BJ (cell line): ENCODE measurements at regions not wholly inside any gene's neighbourhood (a gene's known extent, or its start where the extent isn't known, plus 50 kb on each side); places are given as distances from the start of the nearest gene placed in this dataset.
"Not testable (repeated sequence)": the region's sequence is repeated elsewhere in the genome, so short reads cannot be mapped to it uniquely, and the experiment has no call there.

Source experiments
- CTCF ChIA-PET: fragments of 350-600 bp; formaldehyde crosslinking; extraction: SDS; loops from one replicate; lab custom pipeline; 2021; ENCODE audit warnings: antibody characterized with exemption, inconsistent platforms; lab: Yijun Ruan, JAX
- POLR2A ChIA-PET: fragments of 300-600 bp; sonication (Branson Sonifier 250); formaldehyde crosslinking; extraction: SDS; loops from one replicate; lab custom pipeline; 2021; ENCODE audit warnings: antibody characterized with exemption; lab: Charles Lee
- DNase-seq: peaks from one replicate; pipeline ENCODE4 v3.0.0-alpha.2; 2011; ENCODE audit warnings: low read depth
- H3K27me3 ChIP-seq: 2 replicates; pipeline ENCODE4 v1.6.0; 2011; ENCODE audit warnings: low read length; ENCODE audit not compliant: control insufficient read depth, insufficient read depth
- H3K36me3 ChIP-seq: 2 replicates; pipeline ENCODE4 v1.5.1; 2011; ENCODE audit warnings: low read length; ENCODE audit not compliant: control insufficient read depth, insufficient read depth
- H3K4me3 ChIP-seq: 2 replicates; pipeline ENCODE4 v1.5.1; 2011; ENCODE audit warnings: low read depth, mild to moderate bottlenecking, control low read depth, low read length
- TF ChIP-seq, protein P1 (sequence below): IDR thresholded peaks from 2 replicates; pipeline ENCODE4 v1.5.1; 2011; ENCODE audit warnings: low read depth, mild to moderate bottlenecking, control low read depth, inconsistent platforms, low read length, moderate library complexity; ENCODE audit not compliant: insufficient read depth

DNA sequence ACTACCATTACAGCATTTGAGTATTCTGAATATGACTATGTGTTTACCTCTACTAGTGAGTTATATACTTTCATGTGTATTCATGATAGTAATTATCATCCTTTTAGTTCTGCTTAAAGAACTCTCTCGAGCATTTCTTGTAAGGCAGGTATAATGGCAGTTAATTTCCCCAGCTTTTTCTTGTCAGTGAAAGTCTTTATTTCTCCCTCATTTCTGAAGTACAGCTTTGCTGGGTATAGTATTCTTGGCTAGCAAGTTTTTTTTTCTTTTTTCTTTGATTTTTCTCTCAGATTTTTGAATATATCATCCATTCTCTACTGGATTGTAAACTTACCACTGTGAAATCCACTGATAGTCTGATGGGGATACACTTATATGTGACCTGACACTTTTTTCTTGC lies 165.9 kb upstream of the ARHGAP5 start:
- TF ChIP-seq, protein P1, sequence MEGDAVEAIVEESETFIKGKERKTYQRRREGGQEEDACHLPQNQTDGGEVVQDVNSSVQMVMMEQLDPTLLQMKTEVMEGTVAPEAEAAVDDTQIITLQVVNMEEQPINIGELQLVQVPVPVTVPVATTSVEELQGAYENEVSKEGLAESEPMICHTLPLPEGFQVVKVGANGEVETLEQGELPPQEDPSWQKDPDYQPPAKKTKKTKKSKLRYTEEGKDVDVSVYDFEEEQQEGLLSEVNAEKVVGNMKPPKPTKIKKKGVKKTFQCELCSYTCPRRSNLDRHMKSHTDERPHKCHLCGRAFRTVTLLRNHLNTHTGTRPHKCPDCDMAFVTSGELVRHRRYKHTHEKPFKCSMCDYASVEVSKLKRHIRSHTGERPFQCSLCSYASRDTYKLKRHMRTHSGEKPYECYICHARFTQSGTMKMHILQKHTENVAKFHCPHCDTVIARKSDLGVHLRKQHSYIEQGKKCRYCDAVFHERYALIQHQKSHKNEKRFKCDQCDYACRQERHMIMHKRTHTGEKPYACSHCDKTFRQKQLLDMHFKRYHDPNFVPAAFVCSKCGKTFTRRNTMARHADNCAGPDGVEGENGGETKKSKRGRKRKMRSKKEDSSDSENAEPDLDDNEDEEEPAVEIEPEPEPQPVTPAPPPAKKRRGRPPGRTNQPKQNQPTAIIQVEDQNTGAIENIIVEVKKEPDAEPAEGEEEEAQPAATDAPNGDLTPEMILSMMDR = no peak
- CTCF ChIA-PET = interaction anchor here (2.3 kb wide), 1 partner anchor 15 kb away, joined by 11 read pairs; no protein-coding TSS in a partner anchor
- POLR2A ChIA-PET = no interaction called here
- no peak overlapping the region for H3K4me3 ChIP-seq
- H3K36me3 ChIP-seq = no peaks in the 10 kb centered on the region
- H3K27me3 ChIP-seq = no peaks in the 10 kb centered on the region
- DNase-seq = no peak

- POLR2A ChIA-PET = no interaction called here
- TF ChIP-seq, protein P1 = no peak
- no peaks in the 10 kb centered on the region for H3K36me3 ChIP-seq
- no peak overlapping the region for H3K4me3 ChIP-seq
- DNase-seq = no peak
- no peaks in the 10 kb centered on the region for H3K27me3 ChIP-seq
- CTCF ChIA-PET = interaction anchor here (0.7 to 2.3 kb wide), 2 partner anchors 11 to 13 kb away, joined by 3 to 11 read pairs; no protein-coding TSS in a partner anchor
Observed at GRCh38 chr14:31913370-31913769, 163.7 kb upstream of the ARHGAP5 start.

DNA sequence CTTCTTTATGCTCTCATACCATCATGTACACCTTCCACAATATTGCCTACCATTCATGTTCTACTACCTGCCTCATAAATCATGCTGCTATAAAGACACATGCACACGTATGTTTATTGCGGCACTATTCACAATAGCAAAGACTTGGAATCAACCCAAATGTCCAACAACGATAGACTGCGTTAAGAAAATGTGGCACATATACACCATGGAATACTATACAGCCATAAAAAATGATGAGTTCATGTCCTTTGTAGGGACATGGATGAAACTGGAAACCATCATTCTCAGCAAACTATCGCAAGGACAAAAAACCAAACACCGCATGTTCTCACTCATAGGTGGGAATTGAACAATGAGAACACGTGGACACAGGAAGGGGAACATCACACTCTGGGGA lies 158.8 kb upstream of the ARHGAP5 start:
- H3K27me3 ChIP-seq, DNase-seq, POLR2A ChIA-PET, H3K4me3 ChIP-seq, CTCF ChIA-PET, H3K36me3 ChIP-seq: not testable (repeated sequence)

- CTCF ChIA-PET = no interaction called here
- no peaks in the 10 kb centered on the region for H3K27me3 ChIP-seq
- no peak overlapping the region for H3K4me3 ChIP-seq
- no peaks in the 10 kb centered on the region for H3K36me3 ChIP-seq
- no peak for DNase-seq
- POLR2A ChIA-PET = no interaction called here
- TF ChIP-seq, protein P1 = no peak
Observed at GRCh38 chr14:31920001-31920400, 157.1 kb upstream of the ARHGAP5 start.

DNA sequence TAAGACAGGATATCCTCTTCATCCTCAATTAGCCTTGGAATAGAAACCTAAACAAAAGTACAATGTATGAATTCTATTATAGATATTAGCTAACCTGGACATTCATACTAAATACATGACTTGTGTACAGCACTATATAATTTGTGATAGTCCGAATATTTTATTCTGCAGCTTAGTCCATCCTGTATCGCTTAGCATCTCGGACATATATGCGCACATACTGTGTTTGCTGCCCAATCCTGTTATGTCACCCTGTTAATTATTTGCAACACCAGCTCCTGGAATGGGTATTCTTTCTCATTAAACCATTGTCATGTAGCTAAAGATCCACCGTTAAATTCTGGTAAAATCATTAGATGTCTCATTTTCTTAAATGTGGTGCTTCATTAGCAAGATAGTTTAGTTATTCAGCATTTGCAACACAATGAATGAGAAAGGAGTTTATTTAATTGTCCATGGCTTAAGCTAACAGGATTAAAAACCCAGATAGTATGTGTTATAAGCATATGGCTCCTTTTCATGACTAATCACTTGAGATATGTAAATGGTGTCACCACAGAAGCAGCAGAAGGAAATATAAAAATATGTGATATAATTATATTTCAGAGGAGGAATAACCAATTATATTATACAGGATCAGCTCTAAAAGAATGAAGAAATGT lies 156.0 kb upstream of the ARHGAP5 start:
- no peak for DNase-seq
- ChIA-PET POLR2A (no interaction called here), CTCF (no interaction called here)
- no peaks in the 10 kb centered on the region for H3K27me3 ChIP-seq
- H3K36me3 ChIP-seq = no peaks in the 10 kb centered on the region
- TF ChIP-seq, protein P1 = no peak
- H3K4me3 ChIP-seq = no peak overlapping the region

- TF ChIP-seq, protein P1 = no peak
- no peak for DNase-seq
- Histone ChIP-seq H3K27me3 (no peaks in the 10 kb centered on the region), H3K36me3 (no peaks in the 10 kb centered on the region), H3K4me3 (no peak overlapping the region)
- ChIA-PET POLR2A (no interaction called here), CTCF (interaction anchor here (0.6 kb wide), 1 partner anchor 13 kb away, joined by 4 read pairs; no protein-coding TSS in a partner anchor)
Observed at GRCh38 chr14:31921721-31922120, 155.4 kb upstream of the ARHGAP5 start.
